HG03066 (cell line): ENCODE measurements at regions not wholly inside any gene's neighbourhood (a gene's known extent, or its start where the extent isn't known, plus 50 kb on each side); places are given as distances from the start of the nearest gene placed in this dataset.

ENCODE experiments used
- ATAC-seq: cut with Tn5 transposase; IDR thresholded peaks from one replicate; pipeline ENCODE4 v1.9.1; 2021; ENCODE audit warnings: low read depth; ENCODE audit not compliant: unreplicated experiment

- no peak for ATAC-seq
These were observed 99.4 kb downstream of the TMEM174 start for GRCh38 chr5:73272351-73272750.

GRCh38 chr5:73268826-73269225 lies 95.8 kb downstream of the TMEM174 start:
- ATAC-seq, result no peak

- ATAC-seq, result no peak
These were observed 94.9 kb downstream of the TMEM174 start for GRCh38 chr5:73267766-73268435.

- no peak for ATAC-seq
These were observed 94.2 kb downstream of the TMEM174 start for GRCh38 chr5:73266925-73267765.

- no peak for ATAC-seq
These were observed 93.3 kb downstream of the TMEM174 start for GRCh38 chr5:73266176-73266738.

- no peak for ATAC-seq
These were observed 92.6 kb downstream of the TMEM174 start for GRCh38 chr5:73265641-73266040.

GRCh38 chr5:73264631-73265030 lies 91.6 kb downstream of the TMEM174 start:
- ATAC-seq, result no peak

GRCh38 chr5:73263001-73263710 lies 90.2 kb downstream of the TMEM174 start:
- ATAC-seq, result no peak

- ATAC-seq, result no peak
These were observed 83.9 kb downstream of the TMEM174 start for GRCh38 chr5:73256862-73257261.

- ATAC-seq, result no peak
These were observed 83.5 kb downstream of the TMEM174 start for GRCh38 chr5:73256462-73256861.

- ATAC-seq, result no peak
These were observed 83.0 kb downstream of the TMEM174 start for GRCh38 chr5:73256012-73256411.

- ATAC-seq, result no peak
These were observed 81.6 kb downstream of the TMEM174 start for GRCh38 chr5:73254642-73255041.

- no peak for ATAC-seq
These were observed 80.2 kb downstream of the TMEM174 start for GRCh38 chr5:73253047-73253660.

- no peak for ATAC-seq
These were observed 77.7 kb downstream of the TMEM174 start for GRCh38 chr5:73250645-73251044.

GRCh38 chr5:73242735-73243134 lies 69.7 kb downstream of the TMEM174 start:
- ATAC-seq, result no peak

- ATAC-seq, result no peak
These were observed 65.9 kb downstream of the TMEM174 start for GRCh38 chr5:73238873-73239272.

- ATAC-seq, result no peak
These were observed 63.6 kb downstream of the TMEM174 start for GRCh38 chr5:73236541-73237128.

- ATAC-seq, result no peak
These were observed 61.2 kb downstream of the TMEM174 start for GRCh38 chr5:73234204-73234555.

GRCh38 chr5:73233461-73234203 lies 60.6 kb downstream of the TMEM174 start:
- no peak for ATAC-seq

- ATAC-seq, result no peak
These were observed 60.1 kb downstream of the TMEM174 start for GRCh38 chr5:73233053-73233460.
